ENCODE measurements at regions not wholly inside any gene's neighbourhood (a gene's known extent, or its start where the extent isn't known, plus 50 kb on each side); places are given as distances from the start of the nearest gene placed in this dataset.

GRCh38 chr6:119497988-119498727, 148.6 kb upstream of the MAN1A1 start (continued):
- TF ChIP-seq NFAT5 (CRISPR knock-in tag; IDR thresholded peaks at IDR 0.05) (no peak), ZNF569 (CRISPR knock-in tag; IDR thresholded peaks at IDR 0.05; ENCODE audit: borderline replicate concordance) (no peak), PREB (CRISPR knock-in tag; IDR thresholded peaks at IDR 0.05) (no peak), IRX3 (CRISPR knock-in tag; IDR thresholded peaks at IDR 0.05; ENCODE audit: borderline replicate concordance, low read depth) (no peak), ZNF407 (CRISPR knock-in tag; IDR thresholded peaks at IDR 0.05; ENCODE audit: not compliant biosample characterization) (no peak)
- TF ChIP-seq, protein P1, sequence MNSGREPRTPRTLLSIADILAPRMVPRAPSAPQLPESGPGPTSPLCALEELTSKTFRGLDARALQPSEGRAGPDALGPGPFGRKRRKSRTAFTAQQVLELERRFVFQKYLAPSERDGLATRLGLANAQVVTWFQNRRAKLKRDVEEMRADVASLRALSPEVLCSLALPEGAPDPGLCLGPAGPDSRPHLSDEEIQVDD (CRISPR knock-in tag; IDR thresholded peaks at IDR 0.05; ENCODE audit: borderline replicate concordance), result no peak
- TF ChIP-seq, protein P2, sequence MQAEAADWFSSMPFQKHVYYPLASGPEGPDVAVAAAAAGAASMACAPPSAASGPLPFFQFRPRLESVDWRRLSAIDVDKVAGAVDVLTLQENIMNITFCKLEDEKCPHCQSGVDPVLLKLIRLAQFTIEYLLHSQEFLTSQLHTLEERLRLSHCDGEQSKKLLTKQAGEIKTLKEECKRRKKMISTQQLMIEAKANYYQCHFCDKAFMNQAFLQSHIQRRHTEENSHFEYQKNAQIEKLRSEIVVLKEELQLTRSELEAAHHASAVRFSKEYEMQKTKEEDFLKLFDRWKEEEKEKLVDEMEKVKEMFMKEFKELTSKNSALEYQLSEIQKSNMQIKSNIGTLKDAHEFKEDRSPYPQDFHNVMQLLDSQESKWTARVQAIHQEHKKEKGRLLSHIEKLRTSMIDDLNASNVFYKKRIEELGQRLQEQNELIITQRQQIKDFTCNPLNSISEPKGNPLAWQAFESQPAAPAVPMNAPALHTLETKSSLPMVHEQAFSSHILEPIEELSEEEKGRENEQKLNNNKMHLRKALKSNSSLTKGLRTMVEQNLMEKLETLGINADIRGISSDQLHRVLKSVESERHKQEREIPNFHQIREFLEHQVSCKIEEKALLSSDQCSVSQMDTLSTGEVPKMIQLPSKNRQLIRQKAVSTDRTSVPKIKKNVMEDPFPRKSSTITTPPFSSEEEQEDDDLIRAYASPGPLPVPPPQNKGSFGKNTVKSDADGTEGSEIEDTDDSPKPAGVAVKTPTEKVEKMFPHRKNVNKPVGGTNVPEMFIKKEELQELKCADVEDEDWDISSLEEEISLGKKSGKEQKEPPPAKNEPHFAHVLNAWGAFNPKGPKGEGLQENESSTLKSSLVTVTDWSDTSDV (CRISPR knock-in tag; IDR thresholded peaks at IDR 0.05), result no peak
